HepG2 (cell line): ENCODE measurements at regions not wholly inside any gene's neighbourhood (a gene's known extent, or its start where the extent isn't known, plus 50 kb on each side); places are given as distances from the start of the nearest gene placed in this dataset.

Source experiments
- ATAC-seq: fragments of 200-7000 bp; cut with Tn5 transposase; 3 replicates; pipeline ENCODE4 v1.9.1; 2020; ENCODE audit warnings: mild to moderate bottlenecking, moderate library complexity
- BruUV-seq: library from RNA; stranded (reverse); fragments of 400-500 nt; replicated peaks from 2 replicates; lab custom pipeline; 2021; lab: Mats Ljungman, UMichigan
- CTCF ChIA-PET: fragments of 300-600 bp; formaldehyde crosslinking; extraction: SDS; loops from one replicate; lab custom pipeline; 2021; ENCODE audit warnings: low total read pairs, inconsistent platforms, low intra/inter-chr PET ratio; lab: Yijun Ruan, JAX
- POLR2A ChIA-PET: fragments of 350-600 bp; sonication (Branson Sonifier 250); formaldehyde crosslinking; loops from one replicate; lab custom pipeline; 2020; ENCODE audit warnings: antibody characterized with exemption, inconsistent platforms; lab: Yijun Ruan, JAX
- DNase-seq: peaks from one replicate; pipeline ENCODE4 v3.0.0-alpha.2; 2015; ENCODE audit warnings: low spot score
- FAIRE-seq: peaks from 3 replicates; lab custom pipeline; 2011; peaks lifted over from hg19 to GRCh38; lab: Jason Lieb, UNC
- H2AFZ ChIP-seq: one replicate; pipeline ENCODE4 v1.6.1; 2011; ENCODE audit warnings: low read length, inconsistent platforms
- H3K27ac ChIP-seq: fragments of 300-600 bp; 3 replicates; pipeline ENCODE4 v1.8.0; 2011; ENCODE audit warnings: mixed run types, mild to moderate bottlenecking, mixed read lengths, low read length, inconsistent platforms; ENCODE audit not compliant: insufficient read depth; ENCODE audit errors: extremely low read length
- H3K27me3 ChIP-seq, 2 experiments: fragments of 200-600 bp in 1 of 2; 2 replicates in 1 of 2; 3 replicates in 1 of 2; pipeline versions ENCODE4 v1.6.0 to v1.8.0; 2011; ENCODE audit warnings: low read length in 2 of 2, mild to moderate bottlenecking in 2 of 2, moderate library complexity in 2 of 2, inconsistent platforms in 1 of 2; ENCODE audit not compliant: insufficient read depth in 2 of 2, control insufficient read depth in 1 of 2
- H3K36me3 ChIP-seq, 2 experiments: fragments of 200-600 bp in 1 of 2; replicated peaks in 1 of 2; 2 replicates in 1 of 2; 3 replicates in 1 of 2; pipeline versions ENCODE4 v1.5.1 to v1.8.0; 2011; ENCODE audit warnings: low read length in 2 of 2, inconsistent platforms in 1 of 2; ENCODE audit not compliant: insufficient read depth in 2 of 2, control insufficient read depth in 1 of 2
- H3K4me1 ChIP-seq: 2 replicates; pipeline ENCODE4 v1.5.1; 2012; ENCODE audit warnings: low read length, inconsistent platforms; ENCODE audit not compliant: insufficient read depth
- H3K4me2 ChIP-seq: 2 replicates; pipeline ENCODE4 v1.6.0; 2011; ENCODE audit warnings: low read depth, low read length, inconsistent platforms
- H3K4me3 ChIP-seq, 3 experiments: fragments of 200-600 bp in 1 of 3; sonication (generic), shearing (Covaris generic) in 1 of 3; replicated peaks in 1 of 3; 2 replicates each; pipeline ENCODE4 v1.5.1; 2011 to 2016; ENCODE audit warnings: low read length in 3 of 3, inconsistent platforms in 2 of 3, low read depth in 2 of 3, mild to moderate bottlenecking in 2 of 3, control low read depth in 1 of 3, mixed read lengths in 1 of 3; ENCODE audit not compliant: insufficient read depth in 1 of 3
- H3K79me2 ChIP-seq: one replicate; pipeline ENCODE4 v1.6.1; 2011; ENCODE audit warnings: low read length, inconsistent platforms; ENCODE audit not compliant: insufficient read depth
- H3K9ac ChIP-seq: 2 replicates; pipeline ENCODE4 v1.6.0; 2011; ENCODE audit warnings: mild to moderate bottlenecking, low read depth, low read length, inconsistent platforms; ENCODE audit not compliant: insufficient read depth
- H3K9me3 ChIP-seq: 2 replicates; pipeline ENCODE4 v1.5.1; 2012; ENCODE audit warnings: mild to moderate bottlenecking, low read length
- H4K20me1 ChIP-seq: 2 replicates; pipeline ENCODE4 v1.6.0; 2011; ENCODE audit warnings: inconsistent platforms, mild to moderate bottlenecking, low read length, moderate library complexity; ENCODE audit not compliant: insufficient read depth
- GATAD2A ChIP-seq: IDR thresholded peaks from 2 replicates; pipeline ENCODE4 v1.6.1; 2016
- KIAA2018 ChIP-seq: sonication (generic); formaldehyde crosslinking; IDR thresholded peaks from 2 replicates; pipeline ENCODE4 v1.5.0; 2020; ENCODE audit warnings: mild to moderate bottlenecking, missing genetic modification reagents, borderline replicate concordance
- PCBP2 ChIP-seq: fragments of 200-400 bp; formaldehyde crosslinking; optimal IDR thresholded peaks from 2 replicates; pipeline ENCODE3; 2018; ENCODE audit warnings: low read length, low read depth; ENCODE audit not compliant: poor library complexity, severe bottlenecking
- ZBTB14 ChIP-seq: sonication (generic); formaldehyde crosslinking; IDR thresholded peaks from 2 replicates; pipeline ENCODE4 v1.4.0; 2020; ENCODE audit warnings: missing genetic modification reagents
- ZMAT3 ChIP-seq: sonication (generic); formaldehyde crosslinking; conservative IDR thresholded peaks from 2 replicates; pipeline ENCODE4 v1.7.0; 2021; ENCODE audit warnings: missing genetic modification reagents
- WGBS: methylation state at CpG from one replicate; pipeline ENCODE4 v1.1.6; 2017; ENCODE audit warnings: low lambda C conversion rate; 5-methylcytosine and 5-hydroxymethylcytosine counted together
- in situ Hi-C: cut with HindIII; loops from 2 replicates; pipeline ENCODE4 v1.10.0; 2017; ENCODE audit warnings: low pct_unique_long_range_greater_than_20kb; ENCODE audit not compliant: extremely low pct_ligation_motif_present
- intact Hi-C: fragments of 100-400 bp; cut with micrococcal nuclease; formaldehyde crosslinking; loops from one replicate; pipeline ENCODE4 v1.10.0; 2022; ENCODE audit not compliant: unreplicated experiment

- no peak for DNase-seq
- ATAC-seq = no peak
- no TSS peak for BruUV-seq
- POLR2A ChIA-PET = no interaction called here
- no peak overlapping the region for H3K4me2 ChIP-seq
- H3K4me3 ChIP-seq = no peak overlapping the region
- WGBS = 97% methylated on average over 4 of the region's 4 CpGs
- H3K27me3 ChIP-seq = no peaks in the 10 kb centered on the region
- intact Hi-C loops (loop anchor here (5.0 kb wide), 1 partner anchor 392 kb away; no protein-coding TSS in a partner anchor), in situ Hi-C loops (no loop called here)
- TF ChIP-seq ZBTB14 (CRISPR knock-in tag) = no peak
- 0 out of 2 replicates have a peak, but pooled peaks have one; percentile 15 for TF ChIP-seq GATAD2A (CRISPR knock-in tag)
- H2AFZ ChIP-seq = no peak overlapping the region
- H3K4me1 ChIP-seq = no peaks in the 10 kb centered on the region
- CTCF ChIA-PET = no interaction called here
- H4K20me1 ChIP-seq = no peaks in the 10 kb centered on the region
- H3K9me3 ChIP-seq = no peaks in the 10 kb centered on the region
- no peaks in the 10 kb centered on the region for H3K79me2 ChIP-seq
- no peak overlapping the region for H3K27ac ChIP-seq
- H3K36me3 ChIP-seq = no peaks in the 10 kb centered on the region
- H3K9ac ChIP-seq = no peak overlapping the region
- no peak for FAIRE-seq
Observed at GRCh38 chr18:39564716-39565115, 1999.1 kb upstream of the CELF4 start.

GRCh38 chr18:39561126-39561525 is 1995.5 kb upstream of the CELF4 start:
- Histone ChIP-seq H4K20me1 (no peaks in the 10 kb centered on the region), H3K4me2 (no peak overlapping the region), H3K79me2 (no peaks in the 10 kb centered on the region), H2AFZ (no peak overlapping the region), H3K4me3 (no peak overlapping the region), H3K9ac (no peak overlapping the region), H3K36me3 (no peaks in the 10 kb centered on the region), H3K27ac (no peak overlapping the region), H3K27me3 (no peaks in the 10 kb centered on the region), H3K9me3 (no peaks in the 10 kb centered on the region), H3K4me1 (no peaks in the 10 kb centered on the region)
- in situ Hi-C loops = no loop called here
- POLR2A ChIA-PET = no interaction called here
- CTCF ChIA-PET = no interaction called here
- ATAC-seq (no peak), DNase-seq (no peak), FAIRE-seq (no peak)
- intact Hi-C loops = loop anchor here (5.0 kb wide), 1 partner anchor 389 kb away; no protein-coding TSS in a partner anchor
- BruUV-seq = no TSS peak
- 100% methylated on average over 2 of the region's 2 CpGs for WGBS
- TF ChIP-seq ZMAT3 = no peak
- no peak for TF ChIP-seq KIAA2018 (CRISPR knock-in tag)
- TF ChIP-seq PCBP2 = no peak
